Uterus (tissue), 2 donors: ENCODE measurements at regions not wholly inside any gene's neighbourhood (a gene's known extent, or its start where the extent isn't known, plus 50 kb on each side); places are given as distances from the start of the nearest gene placed in this dataset.

Experiments used
- CTCF ChIP-seq, 4 experiments: fragments of 200-600 bp in 2 of 4; fragments of 450-650 bp in 2 of 4; sonication (generic) in 2 of 4; IDR thresholded peaks; one replicate each; pipeline ENCODE4 v1.5.1; 2016 to 2019; ENCODE audit warnings: antibody characterized with exemption in 4 of 4, mild to moderate bottlenecking in 2 of 4, moderate library complexity in 1 of 4
- POLR2A ChIP-seq, 2 donors: fragments of 450-650 bp; IDR thresholded peaks; one replicate each; pipeline ENCODE4 v1.6.1; 2016; ENCODE audit warnings: antibody characterized with exemption in 2 of 2, mild to moderate bottlenecking in 1 of 2, moderate library complexity in 1 of 2

GRCh38 chr3:193996641-193997089 is 139.3 kb upstream of the HES1 start:
- TF ChIP-seq CTCF (IDR thresholded peaks at IDR 0.05) (peak in 1 of 4 experiments; percentile 3), POLR2A (IDR thresholded peaks at IDR 0.05) (no peak)
